ENCODE measurements at regions not wholly inside any gene's neighbourhood (a gene's known extent, or its start where the extent isn't known, plus 50 kb on each side); places are given as distances from the start of the nearest gene placed in this dataset.

- Histone ChIP-seq H3K27ac (no peak overlapping the region), H3K4me3 (no peak overlapping the region)
- no peak for TF ChIP-seq CTCF (IDR thresholded peaks at IDR 0.05)
- DNase-seq (ENCODE audit: low spot score): no peak
These were observed 453.4 kb upstream of the SLC14A2 start for GRCh38 chr18:45161850-45162249.

GRCh38 chr18:45163871-45164270 is 451.4 kb upstream of the SLC14A2 start:
- Histone ChIP-seq H3K27ac (no peak overlapping the region), H3K4me3 (no peak overlapping the region)
- DNase-seq (ENCODE audit: low spot score): no peak
- no peak for TF ChIP-seq CTCF (IDR thresholded peaks at IDR 0.05)

- Histone ChIP-seq H3K27ac (no peak overlapping the region), H3K4me3 (no peak overlapping the region)
- no peak for TF ChIP-seq CTCF (IDR thresholded peaks at IDR 0.05)
- no peak for DNase-seq (ENCODE audit: low spot score)
These were observed 450.7 kb upstream of the SLC14A2 start for GRCh38 chr18:45164551-45164950.

- no peak for DNase-seq (ENCODE audit: low spot score)
- Histone ChIP-seq H3K4me3 (no peak overlapping the region), H3K27ac (no peak overlapping the region)
- no peak for TF ChIP-seq CTCF (IDR thresholded peaks at IDR 0.05)
These were observed 450.0 kb upstream of the SLC14A2 start for GRCh38 chr18:45165176-45165713.

- TF ChIP-seq CTCF (IDR thresholded peaks at IDR 0.05): no peak
- no peak for DNase-seq (ENCODE audit: low spot score)
- H3K27ac ChIP-seq: no peak overlapping the region
- H3K4me3 ChIP-seq: no peak overlapping the region
These were observed 449.4 kb upstream of the SLC14A2 start for GRCh38 chr18:45165871-45166270.

GRCh38 chr18:45166341-45166835 is 448.9 kb upstream of the SLC14A2 start:
- Histone ChIP-seq H3K4me3 (no peak overlapping the region), H3K27ac (no peak overlapping the region)
- TF ChIP-seq CTCF (IDR thresholded peaks at IDR 0.05): no peak
- no peak for DNase-seq (ENCODE audit: low spot score)

GRCh38 chr18:45166836-45167551 is 448.3 kb upstream of the SLC14A2 start:
- no peak overlapping the region for H3K27ac ChIP-seq

More at GRCh38 chr18:45166836-45167551, 448.3 kb upstream of the SLC14A2 start:
- no peak overlapping the region for H3K4me3 ChIP-seq
- no peak for TF ChIP-seq CTCF (IDR thresholded peaks at IDR 0.05)
- DNase-seq (ENCODE audit: low spot score): no peak
